AG09319 (cell line): ENCODE measurements at regions not wholly inside any gene's neighbourhood (a gene's known extent, or its start where the extent isn't known, plus 50 kb on each side); places are given as distances from the start of the nearest gene placed in this dataset.

Source experiments
- DNase-seq: peaks from one replicate; pipeline ENCODE4 v3.0.0-alpha.2; 2010; ENCODE audit warnings: low read depth; ENCODE audit errors: extremely low read depth
- CTCF ChIP-seq: IDR thresholded peaks from 2 replicates; pipeline ENCODE4 v1.5.1; 2011; ENCODE audit warnings: low read depth, mild to moderate bottlenecking, inconsistent platforms, low read length, moderate library complexity

- no peak for DNase-seq
- TF ChIP-seq CTCF: no peak
Measured at GRCh38 chr11:42462558-42463310, 849.1 kb upstream of the API5 start.

GRCh38 chr11:42465623-42466022 is 846.2 kb upstream of the API5 start:
- no peak for TF ChIP-seq CTCF
- DNase-seq: no peak

- no peak for DNase-seq
- TF ChIP-seq CTCF: no peak
Measured at GRCh38 chr11:42473106-42473505, 838.7 kb upstream of the API5 start.

GRCh38 chr11:42482822-42483221 is 829.0 kb upstream of the API5 start:
- no peak for DNase-seq
- no peak for TF ChIP-seq CTCF

- no peak for TF ChIP-seq CTCF
- no peak for DNase-seq
Measured at GRCh38 chr11:42490506-42490905, 821.3 kb upstream of the API5 start.

- TF ChIP-seq CTCF: no peak
- no peak for DNase-seq
Measured at GRCh38 chr11:42494459-42494858, 817.3 kb upstream of the API5 start.

- TF ChIP-seq CTCF: no peak
- no peak for DNase-seq
Measured at GRCh38 chr11:42498971-42499370, 812.8 kb upstream of the API5 start.
